ENCODE measurements at regions not wholly inside any gene's neighbourhood (a gene's known extent, or its start where the extent isn't known, plus 50 kb on each side); places are given as distances from the start of the nearest gene placed in this dataset.

DNA sequence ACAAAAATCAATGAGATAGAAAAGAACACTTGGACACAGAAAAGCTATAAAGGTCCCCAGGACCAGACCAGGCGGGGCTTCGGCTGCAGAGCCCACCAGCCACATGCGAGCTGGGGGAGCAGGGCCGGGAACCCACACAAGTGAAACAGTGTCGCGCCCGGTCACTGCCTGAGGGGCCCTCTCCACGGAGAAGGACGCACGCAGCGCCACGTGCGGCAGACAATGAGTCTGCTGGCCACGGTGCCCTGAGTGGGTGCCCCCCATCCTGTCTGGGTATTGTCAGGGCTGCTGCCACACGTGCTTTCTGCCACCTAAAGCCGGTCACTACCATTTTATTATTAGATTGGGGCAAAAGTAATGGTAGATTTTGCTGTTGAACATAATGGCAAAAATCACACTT, 207.9 kb upstream of the HDAC4 start:
- WGBS (ENCODE audit: insufficient coverage), result 66% methylated on average over 14 of the region's 16 CpGs
- Histone ChIP-seq H3K36me3 (ENCODE audit: control insufficient read depth, insufficient read depth, low read length) (no peaks in the 10 kb centered on the region), H3K4me3 (ENCODE audit: low read depth, low read length) (no peak overlapping the region), H3K27me3 (ENCODE audit: control insufficient read depth, insufficient read depth, low read length) (no peaks in the 10 kb centered on the region), H3K27ac (ENCODE audit: low read depth, low read length) (no peak overlapping the region), H3K4me1 (ENCODE audit: control insufficient read depth, insufficient read depth, low read length) (peaks cover 24% of the 10 kb centered on the region), H3K9me3 (ENCODE audit: control insufficient read depth, insufficient read depth, low read length) (no peaks in the 10 kb centered on the region)
- no peak for DNase-seq (ENCODE audit: low read depth in 4 of 6, low spot score in 6 of 6)

DNA sequence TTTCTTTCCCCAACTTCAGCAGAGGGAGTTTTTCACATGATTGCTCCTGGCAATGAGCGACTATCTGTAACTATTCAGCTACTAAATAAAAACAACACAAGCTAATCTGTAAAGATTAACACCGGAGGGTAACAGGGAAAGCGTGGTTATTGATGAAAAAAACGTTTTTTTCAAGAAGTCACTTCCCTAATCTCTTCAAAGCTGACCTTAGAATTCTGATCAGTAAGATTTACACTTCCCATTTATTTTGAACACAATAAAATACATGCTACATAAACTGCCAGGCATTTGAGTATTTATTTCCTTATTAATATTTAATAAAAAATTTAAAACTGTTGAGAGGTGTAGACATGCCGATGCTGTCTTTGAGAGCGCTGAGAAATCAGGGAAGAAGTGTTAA, 207.4 kb upstream of the HDAC4 start:
- Histone ChIP-seq H3K36me3 (ENCODE audit: control insufficient read depth, insufficient read depth, low read length) (no peaks in the 10 kb centered on the region), H3K27ac (ENCODE audit: low read depth, low read length) (no peak overlapping the region), H3K27me3 (ENCODE audit: control insufficient read depth, insufficient read depth, low read length) (no peaks in the 10 kb centered on the region), H3K4me3 (ENCODE audit: low read depth, low read length) (no peak overlapping the region), H3K9me3 (ENCODE audit: control insufficient read depth, insufficient read depth, low read length) (no peaks in the 10 kb centered on the region), H3K4me1 (ENCODE audit: control insufficient read depth, insufficient read depth, low read length) (peaks cover 24% of the 10 kb centered on the region)
- WGBS (ENCODE audit: insufficient coverage), result 95% methylated on average over 2 of the region's 6 CpGs
- no peak for DNase-seq (ENCODE audit: low read depth in 4 of 6, low spot score in 6 of 6)

DNA sequence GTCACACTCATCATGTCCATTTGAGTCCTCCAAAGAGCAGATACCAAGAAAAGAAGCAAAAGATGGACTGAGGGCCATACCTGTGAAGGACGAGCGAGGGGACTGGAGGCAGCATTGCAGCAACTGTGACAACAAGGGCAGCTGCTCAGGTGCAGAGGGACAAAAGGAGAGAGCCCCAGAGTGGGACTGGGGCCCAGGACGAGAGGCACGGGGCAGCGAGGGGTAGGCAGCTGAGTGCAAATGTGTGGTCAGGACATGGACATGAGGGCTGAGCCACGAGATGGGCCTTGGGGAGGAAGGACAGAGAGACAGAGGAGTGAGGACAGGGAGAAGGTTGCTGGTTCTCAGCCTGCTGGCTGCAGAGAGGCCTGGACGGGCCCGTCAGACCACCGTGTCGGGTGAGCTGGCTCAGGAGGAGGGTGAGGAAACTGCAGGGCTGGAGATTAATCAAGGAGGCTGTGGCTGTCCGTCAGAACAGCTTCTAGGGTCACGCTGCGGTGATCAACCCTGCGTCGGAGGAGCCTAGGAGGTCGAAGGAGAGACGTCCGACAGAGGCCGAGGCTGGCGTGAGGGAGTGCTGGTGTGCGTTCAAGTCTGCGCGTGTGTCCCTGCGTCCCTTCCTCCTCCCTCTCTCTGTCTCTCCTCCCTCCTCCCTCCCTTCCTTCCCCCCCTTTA, 206.8 kb upstream of the HDAC4 start:
- no peak overlapping the region for H3K27ac ChIP-seq (ENCODE audit: low read depth, low read length)
- H3K27me3 ChIP-seq (ENCODE audit: control insufficient read depth, insufficient read depth, low read length), result no peaks in the 10 kb centered on the region
- no peak overlapping the region for H3K4me3 ChIP-seq (ENCODE audit: low read depth, low read length)
- no peaks in the 10 kb centered on the region for H3K9me3 ChIP-seq (ENCODE audit: control insufficient read depth, insufficient read depth, low read length)
- DNase-seq (ENCODE audit: low read depth in 4 of 6, low spot score in 6 of 6), result no peak
- no peaks in the 10 kb centered on the region for H3K36me3 ChIP-seq (ENCODE audit: control insufficient read depth, insufficient read depth, low read length)
- peaks cover 24% of the 10 kb centered on the region for H3K4me1 ChIP-seq (ENCODE audit: control insufficient read depth, insufficient read depth, low read length)
- 75% methylated on average over 24 of the region's 24 CpGs for whole genome bisulfite sequencing (ENCODE audit: insufficient coverage)

DNA sequence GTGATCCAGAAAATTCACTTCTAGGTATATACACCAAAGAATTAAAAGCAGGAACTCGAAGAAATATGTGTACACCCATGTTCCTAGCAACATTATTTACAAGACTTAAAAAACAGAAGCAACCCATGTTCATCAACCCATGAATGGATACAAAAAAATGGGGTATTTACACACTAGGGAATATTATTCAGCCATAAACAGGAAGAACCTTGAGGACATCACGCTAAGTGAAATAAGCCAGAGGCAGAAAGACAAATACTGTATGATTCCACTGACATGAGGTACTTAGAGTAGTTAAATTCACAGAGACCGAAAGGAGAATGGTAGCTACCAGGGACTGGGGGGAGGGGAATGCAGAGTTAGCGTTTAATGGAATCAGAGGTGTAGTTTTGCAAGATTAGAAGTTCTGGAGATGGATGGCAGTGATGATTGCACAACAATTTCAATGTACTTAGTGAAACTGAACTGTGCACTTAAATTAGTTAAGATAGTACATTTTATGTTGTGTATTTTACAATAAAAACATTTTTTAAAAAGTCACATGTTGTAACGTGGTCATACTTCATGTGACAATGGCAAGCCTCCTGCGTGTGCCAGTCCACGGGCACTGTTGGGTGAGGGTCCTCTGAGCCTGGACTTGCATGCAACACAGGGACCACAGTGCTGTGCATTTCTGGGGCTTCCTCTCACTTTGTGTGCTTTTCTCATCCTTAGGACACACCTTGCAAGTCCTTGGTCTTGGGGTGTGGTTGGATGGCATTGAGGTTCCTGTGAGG, 206.1 kb upstream of the HDAC4 start:
- Histone ChIP-seq H3K36me3 (ENCODE audit: control insufficient read depth, insufficient read depth, low read length) (no peaks in the 10 kb centered on the region), H3K27ac (ENCODE audit: low read depth, low read length) (no peak overlapping the region), H3K4me1 (ENCODE audit: control insufficient read depth, insufficient read depth, low read length) (peaks cover 24% of the 10 kb centered on the region), H3K9me3 (ENCODE audit: control insufficient read depth, insufficient read depth, low read length) (no peaks in the 10 kb centered on the region), H3K27me3 (ENCODE audit: control insufficient read depth, insufficient read depth, low read length) (no peaks in the 10 kb centered on the region), H3K4me3 (ENCODE audit: low read depth, low read length) (no peak overlapping the region)
- DNase-seq (ENCODE audit: low read depth in 4 of 6, low spot score in 6 of 6), result no peak
- WGBS (ENCODE audit: insufficient coverage), result 98% methylated on average over 5 of the region's 7 CpGs

DNA sequence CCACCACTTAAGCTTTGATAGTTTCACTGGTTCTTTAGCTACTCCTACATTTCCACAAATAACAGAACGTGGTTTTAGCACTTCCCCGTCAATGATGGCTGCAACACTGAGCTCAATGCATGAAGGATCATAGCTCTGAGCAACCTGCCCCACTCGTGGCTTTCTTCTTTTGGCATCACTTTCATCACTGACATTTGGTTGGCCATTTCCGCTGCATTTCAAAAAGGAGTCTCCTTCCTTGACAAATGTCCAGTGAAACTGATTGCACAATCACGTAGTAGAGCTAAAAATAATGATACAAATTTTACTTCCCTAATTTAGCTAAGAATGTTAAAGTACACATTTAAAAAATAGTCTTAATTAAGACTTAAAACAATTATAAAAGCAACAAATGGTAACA, 205.2 kb upstream of the HDAC4 start:
- H3K36me3 ChIP-seq (ENCODE audit: control insufficient read depth, insufficient read depth, low read length), result no peaks in the 10 kb centered on the region
- no peak overlapping the region for H3K27ac ChIP-seq (ENCODE audit: low read depth, low read length)
- DNase-seq (ENCODE audit: low read depth in 4 of 6, low spot score in 6 of 6), result no peak
- WGBS (ENCODE audit: insufficient coverage), result 72% methylated on average over 3 of the region's 5 CpGs
- peaks cover 24% of the 10 kb centered on the region for H3K4me1 ChIP-seq (ENCODE audit: control insufficient read depth, insufficient read depth, low read length)
- H3K27me3 ChIP-seq (ENCODE audit: control insufficient read depth, insufficient read depth, low read length), result no peaks in the 10 kb centered on the region
- H3K9me3 ChIP-seq (ENCODE audit: control insufficient read depth, insufficient read depth, low read length), result no peaks in the 10 kb centered on the region
- H3K4me3 ChIP-seq (ENCODE audit: low read depth, low read length), result no peak overlapping the region

DNA sequence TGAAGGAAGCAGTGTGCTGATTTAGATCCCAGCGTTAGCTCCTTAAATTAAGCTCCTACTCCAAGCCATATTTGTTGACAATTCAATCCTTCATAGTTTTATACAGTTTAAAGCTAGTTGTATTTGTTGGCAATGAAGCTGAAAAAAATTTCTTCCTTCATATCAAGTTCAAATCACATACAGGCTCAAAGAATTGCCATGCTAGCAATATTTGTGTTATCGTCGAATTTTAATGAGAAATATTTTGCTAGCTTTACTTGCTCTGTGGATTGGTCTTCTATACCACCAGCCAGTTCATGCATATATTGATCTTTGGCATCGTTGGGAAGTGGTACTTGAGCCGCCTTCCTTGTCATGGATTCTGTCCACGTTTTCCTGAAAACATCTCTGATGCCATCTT, 204.6 kb upstream of the HDAC4 start:
- peaks cover 25% of the 10 kb centered on the region for H3K4me1 ChIP-seq (ENCODE audit: control insufficient read depth, insufficient read depth, low read length)
- no peaks in the 10 kb centered on the region for H3K27me3 ChIP-seq (ENCODE audit: control insufficient read depth, insufficient read depth, low read length)
- H3K36me3 ChIP-seq (ENCODE audit: control insufficient read depth, insufficient read depth, low read length), result no peaks in the 10 kb centered on the region
- no peaks in the 10 kb centered on the region for H3K9me3 ChIP-seq (ENCODE audit: control insufficient read depth, insufficient read depth, low read length)
- no peak overlapping the region for H3K4me3 ChIP-seq (ENCODE audit: low read depth, low read length)
- 97% methylated on average over 3 of the region's 6 CpGs for WGBS (ENCODE audit: insufficient coverage)
- DNase-seq (ENCODE audit: low read depth in 4 of 6, low spot score in 6 of 6), result no peak
- H3K27ac ChIP-seq (ENCODE audit: low read depth, low read length), result no peak overlapping the region

DNA sequence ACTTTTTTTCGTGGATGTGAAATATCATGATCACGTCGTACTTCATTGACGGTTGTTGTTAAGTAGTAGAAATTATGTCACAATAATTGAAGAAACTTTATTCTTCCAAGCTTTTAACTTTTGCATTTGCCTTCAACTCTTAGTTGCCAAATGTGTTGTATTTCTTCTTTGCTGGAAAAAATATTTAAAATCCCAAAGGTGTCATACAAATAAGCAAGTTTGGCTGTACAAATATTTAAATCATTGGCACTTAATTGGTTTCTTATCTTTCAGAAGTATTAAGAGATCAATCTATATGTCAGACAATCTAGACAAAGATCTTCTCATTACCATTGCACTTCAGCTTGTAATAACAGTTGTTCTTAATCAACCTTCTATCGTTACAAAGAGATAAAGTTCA, 204.0 kb upstream of the HDAC4 start:
- Histone ChIP-seq H3K4me3 (ENCODE audit: low read depth, low read length) (no peak overlapping the region), H3K27me3 (ENCODE audit: control insufficient read depth, insufficient read depth, low read length) (no peaks in the 10 kb centered on the region), H3K27ac (ENCODE audit: low read depth, low read length) (no peak overlapping the region), H3K4me1 (ENCODE audit: control insufficient read depth, insufficient read depth, low read length) (peaks cover 25% of the 10 kb centered on the region), H3K36me3 (ENCODE audit: control insufficient read depth, insufficient read depth, low read length) (no peaks in the 10 kb centered on the region), H3K9me3 (ENCODE audit: control insufficient read depth, insufficient read depth, low read length) (no peaks in the 10 kb centered on the region)
- no peak for DNase-seq (ENCODE audit: low read depth in 4 of 6, low spot score in 6 of 6)
- no CpG with 5 or more reads among the region's 5 CpGs for WGBS (ENCODE audit: insufficient coverage)

DNA sequence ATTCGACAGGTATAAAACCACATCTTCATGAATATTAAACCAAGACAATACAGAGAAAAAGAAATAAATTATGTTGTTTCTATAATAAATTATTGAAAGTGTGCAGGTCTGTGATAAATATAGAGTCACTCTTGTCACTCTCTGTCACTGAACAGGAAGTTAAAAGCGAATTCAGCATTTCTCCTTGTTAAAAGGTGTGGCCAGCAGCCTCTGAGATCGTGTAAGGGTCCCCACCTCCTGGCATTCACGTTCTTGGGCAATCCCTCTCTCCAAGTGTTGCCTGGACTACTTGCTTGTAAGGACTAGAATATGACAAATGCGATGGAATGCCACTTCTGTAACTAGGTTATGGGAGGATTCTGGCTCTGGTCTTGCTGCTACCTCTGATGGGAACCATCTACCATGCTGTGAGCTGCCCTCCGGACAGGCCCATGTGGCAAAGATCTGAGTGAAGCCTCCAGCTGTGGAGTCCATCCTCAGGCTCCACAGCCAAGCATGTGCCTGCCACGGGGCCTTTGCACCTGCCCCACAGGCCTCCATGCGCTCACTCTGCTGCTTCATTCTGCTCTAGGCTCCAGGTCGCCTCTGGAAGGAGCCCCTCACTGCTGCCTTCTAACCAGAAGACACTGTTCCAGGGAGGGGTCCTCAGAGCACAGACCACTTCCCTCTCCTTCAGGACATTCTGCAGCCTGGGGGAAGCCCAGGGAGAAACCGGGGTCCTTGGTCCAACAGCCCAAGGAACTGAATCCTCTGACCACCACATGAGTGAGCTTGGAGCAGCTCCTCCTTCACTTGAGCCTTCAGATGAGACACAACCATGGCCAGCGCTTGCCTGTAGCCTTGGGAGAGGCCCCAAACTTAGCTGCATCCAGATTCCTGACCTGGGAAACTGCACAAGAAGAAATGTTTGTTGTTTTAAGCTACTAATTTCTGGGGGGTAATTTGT, 202.9 kb upstream of the HDAC4 start:
- Histone ChIP-seq H3K4me1 (ENCODE audit: control insufficient read depth, insufficient read depth, low read length) (peaks cover 16% of the 10 kb centered on the region), H3K27me3 (ENCODE audit: control insufficient read depth, insufficient read depth, low read length) (no peaks in the 10 kb centered on the region), H3K27ac (ENCODE audit: low read depth, low read length) (no peak overlapping the region), H3K4me3 (ENCODE audit: low read depth, low read length) (no peak overlapping the region), H3K36me3 (ENCODE audit: control insufficient read depth, insufficient read depth, low read length) (no peaks in the 10 kb centered on the region), H3K9me3 (ENCODE audit: control insufficient read depth, insufficient read depth, low read length) (no peaks in the 10 kb centered on the region)
- DNase-seq (ENCODE audit: low read depth in 4 of 6, low spot score in 6 of 6), result no peak
- 89% methylated on average over 9 of the region's 11 CpGs for WGBS (ENCODE audit: insufficient coverage)

DNA sequence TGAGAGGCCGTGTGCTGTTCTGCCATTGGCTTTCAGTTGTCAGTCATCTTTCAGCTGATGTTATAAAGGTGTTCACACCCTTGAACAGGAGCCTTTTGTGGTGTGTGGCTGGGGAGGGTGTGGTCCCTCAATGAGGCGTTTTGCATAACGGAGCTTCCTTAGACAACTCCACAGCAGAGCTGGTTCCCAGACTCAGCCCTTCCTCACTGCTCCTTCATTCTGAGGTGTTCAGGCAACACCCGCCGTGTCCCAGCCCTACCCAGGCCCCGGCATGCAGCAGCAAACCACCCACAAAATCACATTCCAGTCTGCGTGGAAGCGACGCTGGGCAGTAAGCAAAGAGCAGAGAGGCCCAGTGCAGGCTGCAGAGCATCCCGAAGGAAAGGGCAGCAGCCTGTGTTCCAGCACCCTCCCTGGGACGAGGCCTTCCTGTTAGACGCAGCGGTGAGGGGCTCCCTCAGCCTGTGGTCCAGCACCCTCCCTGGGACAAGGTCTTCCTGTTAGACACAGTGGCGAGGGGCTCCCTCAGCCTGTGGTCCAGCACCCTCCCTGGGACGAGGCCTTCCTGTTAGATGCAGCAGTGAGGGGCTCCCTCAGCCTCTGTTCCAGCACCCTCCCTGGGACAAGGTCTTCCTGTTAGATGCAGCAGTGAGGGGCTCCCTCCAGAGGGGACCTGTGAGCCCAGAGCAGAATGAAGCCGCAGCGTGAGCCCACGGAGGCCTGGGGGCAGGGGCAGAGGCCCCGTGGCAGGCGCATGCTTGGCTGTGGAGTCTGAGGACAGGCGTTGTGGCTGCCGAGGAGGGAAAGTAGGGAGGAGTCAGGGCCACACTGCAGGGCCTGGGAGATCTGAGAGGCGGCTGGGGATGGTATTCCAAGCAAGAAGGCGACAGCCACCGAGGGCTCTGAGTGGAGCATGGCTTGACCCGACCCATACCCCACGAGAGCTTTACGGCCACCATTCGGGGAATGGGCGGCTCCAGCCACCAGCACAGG, 201.8 kb upstream of the HDAC4 start:
- Histone ChIP-seq H3K9me3 (ENCODE audit: control insufficient read depth, insufficient read depth, low read length) (no peaks in the 10 kb centered on the region), H3K36me3 (ENCODE audit: control insufficient read depth, insufficient read depth, low read length) (no peaks in the 10 kb centered on the region), H3K27me3 (ENCODE audit: control insufficient read depth, insufficient read depth, low read length) (no peaks in the 10 kb centered on the region), H3K4me3 (ENCODE audit: low read depth, low read length) (no peak overlapping the region), H3K4me1 (ENCODE audit: control insufficient read depth, insufficient read depth, low read length) (peaks cover 10% of the 10 kb centered on the region), H3K27ac (ENCODE audit: low read depth, low read length) (no peak overlapping the region)
- 82% methylated on average over 30 of the region's 30 CpGs for WGBS (ENCODE audit: insufficient coverage)
- DNase-seq (ENCODE audit: low read depth in 4 of 6, low spot score in 6 of 6), result no peak

Data from spinal cord (tissue), 9 donors.